ENCODE measurements at regions not wholly inside any gene's neighbourhood (a gene's known extent, or its start where the extent isn't known, plus 50 kb on each side); places are given as distances from the start of the nearest gene placed in this dataset.

DNA sequence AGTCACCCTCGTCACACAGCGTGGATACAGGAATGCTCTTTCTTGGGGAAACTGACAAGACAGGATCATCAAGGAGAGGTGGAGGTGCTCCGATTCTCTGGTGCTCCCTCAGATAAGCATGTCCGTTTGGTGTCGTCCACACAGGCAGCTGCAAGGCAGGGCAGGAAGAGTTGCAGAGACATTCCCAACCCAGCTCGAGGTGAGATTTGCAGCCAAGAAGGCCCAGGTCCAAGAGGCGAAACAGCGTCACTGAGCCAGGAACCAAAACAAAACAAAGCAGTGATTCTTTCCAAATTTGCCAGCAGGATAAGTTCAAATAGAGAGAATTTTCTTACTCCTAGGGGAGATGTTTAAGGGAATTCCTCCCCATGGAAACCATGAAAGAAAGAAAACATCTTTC is 386.5 kb upstream of the PFKP start:
- Histone ChIP-seq H3K18ac (ENCODE audit: low read length) (peak overlapping the region; percentile 1), H3K27me3 (ENCODE audit: control insufficient read depth in 3 of 3, insufficient read depth in 3 of 3, low read depth in 1 of 3, low read length in 3 of 3) (no peaks in the 10 kb centered on the region), H2AFZ (ENCODE audit: low read length) (no peak overlapping the region), H2BK5ac (ENCODE audit: low read length) (no peak overlapping the region), H3K4me1 (ENCODE audit: control insufficient read depth in 2 of 2, insufficient read depth in 1 of 2, low read depth in 1 of 2, low read length in 2 of 2) (peaks cover 0 to 7% of the 10 kb centered on the region in 2 donors), H2BK12ac (ENCODE audit: low read length) (no peak overlapping the region), H2AK5ac (ENCODE audit: low read depth, low read length) (no peak overlapping the region), H3K4me3 (ENCODE audit: low read length in 2 of 2) (peak overlapping the region in 1 of 2 donors; percentile 28), H2BK120ac (ENCODE audit: low read depth, low read length) (no peak overlapping the region), H3K9me3 (replicated peaks in 1 of 2; ENCODE audit: control insufficient read depth in 2 of 2, insufficient read depth in 1 of 2, low read depth in 1 of 2, low read length in 2 of 2) (peaks cover 0 to 2% of the 10 kb centered on the region in 2 donors), H3K79me1 (ENCODE audit: low read depth, low read length) (no peaks in the 10 kb centered on the region), H3K4me2 (ENCODE audit: insufficient read depth, low read length, poor library complexity, severe bottlenecking) (no peak overlapping the region), H3K36me3 (replicated peaks in 1 of 2; ENCODE audit: control insufficient read depth in 2 of 2, insufficient read depth in 2 of 2, low read length in 2 of 2) (no peaks in the 10 kb centered on the region), H2BK15ac (ENCODE audit: low read length) (no peak overlapping the region), H3K27ac (replicated peaks; ENCODE audit: low read length) (no peak overlapping the region), H4K91ac (ENCODE audit: low read depth, low read length, poor library complexity) (no peak overlapping the region), H3K14ac (ENCODE audit: low read length) (no peak overlapping the region), H3K23ac (ENCODE audit: low read depth, low read length, poor library complexity) (no peak overlapping the region), H3K9ac (ENCODE audit: low read depth, low read length, poor library complexity) (no peak overlapping the region), H3K4ac (ENCODE audit: low read length) (no peak overlapping the region), H4K8ac (ENCODE audit: low read depth, low read length) (no peak overlapping the region)
- no CpG with 5 or more reads among the region's 8 CpGs for WGBS, 2 donors (ENCODE audit: extremely low coverage in 2 of 2, insufficient read length in 2 of 2, insufficient replicate concordance in 1 of 2)
- DNase-seq (ENCODE audit: low spot score): no peak

DNA sequence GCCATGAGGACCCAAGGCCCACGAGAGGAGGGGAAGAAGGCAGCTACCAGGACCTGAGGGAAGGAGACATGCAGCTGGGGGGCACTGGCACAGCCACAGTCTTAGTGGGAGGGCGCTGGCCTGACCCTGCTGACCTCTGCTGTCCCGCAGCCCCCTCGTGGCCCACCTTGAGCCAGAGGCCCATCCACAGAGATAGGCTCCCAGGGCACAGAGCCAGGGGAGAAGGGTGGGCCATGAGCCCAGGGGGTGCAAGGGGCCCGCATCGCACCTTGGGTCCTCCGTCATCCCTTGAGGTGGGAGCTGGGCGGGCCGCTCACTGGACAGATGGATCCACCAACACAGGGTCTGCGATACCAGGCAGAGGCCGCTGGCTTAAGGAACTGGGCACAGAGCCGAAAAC is 387.7 kb upstream of the PFKP start:
- no peak overlapping the region for H2BK5ac ChIP-seq (ENCODE audit: low read length)
- DNase-seq (ENCODE audit: low spot score): no peak
- no peak overlapping the region for H3K23ac ChIP-seq (ENCODE audit: low read depth, low read length, poor library complexity)
- peak overlapping the region; percentile 14 for H2AK5ac ChIP-seq (ENCODE audit: low read depth, low read length)
- no peak overlapping the region for H3K4me3 ChIP-seq (ENCODE audit: low read length in 2 of 2)
- H2BK12ac ChIP-seq (ENCODE audit: low read length): peak overlapping the region; percentile 50
- peaks cover 0 to 7% of the 10 kb centered on the region in 2 donors for H3K4me1 ChIP-seq (ENCODE audit: control insufficient read depth in 2 of 2, insufficient read depth in 1 of 2, low read depth in 1 of 2, low read length in 2 of 2)
- H4K91ac ChIP-seq (ENCODE audit: low read depth, low read length, poor library complexity): no peak overlapping the region
- H3K4me2 ChIP-seq (ENCODE audit: insufficient read depth, low read length, poor library complexity, severe bottlenecking): no peak overlapping the region
- H3K27me3 ChIP-seq (ENCODE audit: control insufficient read depth in 3 of 3, insufficient read depth in 3 of 3, low read depth in 1 of 3, low read length in 3 of 3): no peaks in the 10 kb centered on the region
- no peak overlapping the region for H2AFZ ChIP-seq (ENCODE audit: low read length)
- peak overlapping the region; percentile 4 for H2BK15ac ChIP-seq (ENCODE audit: low read length)
- H3K27ac ChIP-seq (replicated peaks; ENCODE audit: low read length): no peak overlapping the region
- no peaks in the 10 kb centered on the region for H3K79me1 ChIP-seq (ENCODE audit: low read depth, low read length)
- H3K9me3 ChIP-seq (replicated peaks in 1 of 2; ENCODE audit: control insufficient read depth in 2 of 2, insufficient read depth in 1 of 2, low read depth in 1 of 2, low read length in 2 of 2): peaks cover 0 to 2% of the 10 kb centered on the region in 2 donors
- no CpG with 5 or more reads among the region's 12 CpGs for WGBS, 2 donors (ENCODE audit: extremely low coverage in 2 of 2, insufficient read length in 2 of 2, insufficient replicate concordance in 1 of 2)
- no peak overlapping the region for H2BK120ac ChIP-seq (ENCODE audit: low read depth, low read length)
- no peaks in the 10 kb centered on the region for H3K36me3 ChIP-seq (replicated peaks in 1 of 2; ENCODE audit: control insufficient read depth in 2 of 2, insufficient read depth in 2 of 2, low read length in 2 of 2)
- H3K18ac ChIP-seq (ENCODE audit: low read length): peak overlapping the region; percentile 81
- peak overlapping the region; percentile 21 for H3K14ac ChIP-seq (ENCODE audit: low read length)
- no peak overlapping the region for H3K4ac ChIP-seq (ENCODE audit: low read length)
- no peak overlapping the region for H4K8ac ChIP-seq (ENCODE audit: low read depth, low read length)
- no peak overlapping the region for H3K9ac ChIP-seq (ENCODE audit: low read depth, low read length, poor library complexity)

DNA sequence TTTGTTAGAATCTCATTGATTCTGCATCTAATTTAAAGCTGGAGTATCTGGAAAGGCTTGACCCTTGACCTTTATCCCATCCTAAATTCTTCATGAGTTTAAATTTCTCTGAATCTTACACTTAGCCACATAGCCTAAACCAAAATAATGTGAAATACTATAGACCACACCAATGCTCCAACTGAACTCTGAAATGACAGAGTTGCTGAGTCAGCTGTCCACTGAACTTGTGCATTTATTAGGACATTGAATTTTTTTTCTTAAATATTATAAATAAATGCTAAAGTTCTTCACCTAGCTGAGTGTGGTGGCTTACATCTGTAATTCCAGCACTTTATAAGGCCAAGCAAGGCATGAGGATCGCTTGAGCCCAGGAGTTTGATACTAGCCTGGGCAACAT is 390.9 kb upstream of the PFKP start:
- H2BK120ac ChIP-seq (ENCODE audit: low read depth, low read length): no peak overlapping the region
- no peaks in the 10 kb centered on the region for H3K36me3 ChIP-seq (replicated peaks in 1 of 2; ENCODE audit: control insufficient read depth in 2 of 2, insufficient read depth in 2 of 2, low read length in 2 of 2)
- H3K18ac ChIP-seq (ENCODE audit: low read length): no peak overlapping the region
- no peak overlapping the region for H3K27ac ChIP-seq (replicated peaks; ENCODE audit: low read length)
- H3K4me2 ChIP-seq (ENCODE audit: insufficient read depth, low read length, poor library complexity, severe bottlenecking): no peak overlapping the region
- H2AK5ac ChIP-seq (ENCODE audit: low read depth, low read length): no peak overlapping the region
- WGBS, 2 donors (ENCODE audit: extremely low coverage in 2 of 2, insufficient read length in 2 of 2, insufficient replicate concordance in 1 of 2): no CpG with 5 or more reads among the region's 1 CpG
- H2BK5ac ChIP-seq (ENCODE audit: low read length): no peak overlapping the region
- no peak overlapping the region for H3K14ac ChIP-seq (ENCODE audit: low read length)
- no peak overlapping the region for H2BK15ac ChIP-seq (ENCODE audit: low read length)
- peaks cover 0 to 2% of the 10 kb centered on the region in 2 donors for H3K9me3 ChIP-seq (replicated peaks in 1 of 2; ENCODE audit: control insufficient read depth in 2 of 2, insufficient read depth in 1 of 2, low read depth in 1 of 2, low read length in 2 of 2)
- DNase-seq (ENCODE audit: low spot score): no peak
- peaks cover 0 to 4% of the 10 kb centered on the region in 2 donors for H3K4me1 ChIP-seq (ENCODE audit: control insufficient read depth in 2 of 2, insufficient read depth in 1 of 2, low read depth in 1 of 2, low read length in 2 of 2)
- no peak overlapping the region for H3K4ac ChIP-seq (ENCODE audit: low read length)
- no peaks in the 10 kb centered on the region for H3K79me1 ChIP-seq (ENCODE audit: low read depth, low read length)
- H3K23ac ChIP-seq (ENCODE audit: low read depth, low read length, poor library complexity): no peak overlapping the region
- no peak overlapping the region for H3K4me3 ChIP-seq (ENCODE audit: low read length in 2 of 2)
- no peak overlapping the region for H4K91ac ChIP-seq (ENCODE audit: low read depth, low read length, poor library complexity)
- no peaks in the 10 kb centered on the region for H3K27me3 ChIP-seq (ENCODE audit: control insufficient read depth in 3 of 3, insufficient read depth in 3 of 3, low read depth in 1 of 3, low read length in 3 of 3)
- no peak overlapping the region for H4K8ac ChIP-seq (ENCODE audit: low read depth, low read length)
- H3K9ac ChIP-seq (ENCODE audit: low read depth, low read length, poor library complexity): no peak overlapping the region
- no peak overlapping the region for H2AFZ ChIP-seq (ENCODE audit: low read length)
- no peak overlapping the region for H2BK12ac ChIP-seq (ENCODE audit: low read length)

DNA sequence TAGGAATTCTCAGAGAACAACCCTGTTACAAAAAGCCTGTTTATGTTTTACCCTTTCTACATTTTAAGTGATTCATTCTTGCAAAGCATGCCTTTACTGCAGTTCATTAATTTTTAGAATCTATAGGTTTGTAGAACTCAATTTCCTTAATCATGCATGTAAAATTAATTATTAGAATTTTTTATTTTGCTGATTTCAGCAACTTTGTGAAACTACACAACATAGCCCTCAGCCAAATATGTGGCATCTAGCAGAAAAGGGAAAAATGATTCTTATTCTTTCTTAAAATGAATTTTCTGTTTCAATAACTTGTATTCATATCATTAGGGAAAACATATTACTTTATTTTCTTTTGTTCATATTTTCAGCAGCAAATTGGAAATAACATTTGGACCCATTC is 392.9 kb upstream of the PFKP start:
- Histone ChIP-seq H3K27ac (replicated peaks; ENCODE audit: low read length) (no peak overlapping the region), H2BK120ac (ENCODE audit: low read depth, low read length) (no peak overlapping the region), H3K14ac (ENCODE audit: low read length) (no peak overlapping the region), H3K27me3 (ENCODE audit: control insufficient read depth in 3 of 3, insufficient read depth in 3 of 3, low read depth in 1 of 3, low read length in 3 of 3) (no peaks in the 10 kb centered on the region), H3K4me3 (ENCODE audit: low read length in 2 of 2) (no peak overlapping the region), H4K91ac (ENCODE audit: low read depth, low read length, poor library complexity) (no peak overlapping the region), H3K4me2 (ENCODE audit: insufficient read depth, low read length, poor library complexity, severe bottlenecking) (no peak overlapping the region), H3K9ac (ENCODE audit: low read depth, low read length, poor library complexity) (no peak overlapping the region), H3K79me1 (ENCODE audit: low read depth, low read length) (no peaks in the 10 kb centered on the region), H2BK12ac (ENCODE audit: low read length) (no peak overlapping the region), H2AK5ac (ENCODE audit: low read depth, low read length) (no peak overlapping the region), H3K36me3 (replicated peaks in 1 of 2; ENCODE audit: control insufficient read depth in 2 of 2, insufficient read depth in 2 of 2, low read length in 2 of 2) (no peaks in the 10 kb centered on the region), H4K8ac (ENCODE audit: low read depth, low read length) (no peak overlapping the region), H3K23ac (ENCODE audit: low read depth, low read length, poor library complexity) (no peak overlapping the region), H2BK5ac (ENCODE audit: low read length) (no peak overlapping the region), H2BK15ac (ENCODE audit: low read length) (no peak overlapping the region), H3K4ac (ENCODE audit: low read length) (no peak overlapping the region), H3K18ac (ENCODE audit: low read length) (no peak overlapping the region), H3K9me3 (replicated peaks in 1 of 2; ENCODE audit: control insufficient read depth in 2 of 2, insufficient read depth in 1 of 2, low read depth in 1 of 2, low read length in 2 of 2) (peaks cover 0 to 2% of the 10 kb centered on the region in 2 donors), H3K4me1 (ENCODE audit: control insufficient read depth in 2 of 2, insufficient read depth in 1 of 2, low read depth in 1 of 2, low read length in 2 of 2) (no peaks in the 10 kb centered on the region), H2AFZ (ENCODE audit: low read length) (no peak overlapping the region)
- no peak for DNase-seq (ENCODE audit: low spot score)
